ENCODE measurements at regions not wholly inside any gene's neighbourhood (a gene's known extent, or its start where the extent isn't known, plus 50 kb on each side); places are given as distances from the start of the nearest gene placed in this dataset.

GRCh38 chr13:80850771-80851170, 509.8 kb upstream of the SPRY2 start:
- no peaks in the 10 kb centered on the region for H3K27me3 ChIP-seq (replicated peaks in 1 of 2; ENCODE audit: control insufficient read depth in 2 of 2, insufficient read depth in 2 of 2, low read length in 1 of 2)
- BruUV-seq (replicated peaks): no TSS peak
- no peak overlapping the region for H3K27ac ChIP-seq (ENCODE audit: control insufficient read depth, insufficient read depth)
- H3K36me3 ChIP-seq (ENCODE audit: control insufficient read depth in 2 of 2, insufficient read depth in 2 of 2, low read length in 1 of 2): no peaks in the 10 kb centered on the region
- in situ Hi-C loops (cut with MboI): no loop called here
- FAIRE-seq (no peak), ATAC-seq (no peak), DNase-seq (ENCODE audit: low read depth, low spot score) (no peak)
- no peak overlapping the region for H3K4me2 ChIP-seq (ENCODE audit: control insufficient read depth, insufficient read depth)
- intact Hi-C loops (cut with micrococcal nuclease; ENCODE audit: unreplicated experiment): no loop called here
- no peaks in the 10 kb centered on the region for H4K20me1 ChIP-seq (ENCODE audit: control insufficient read depth, insufficient read depth)
- ChIA-PET RAD21 (ENCODE audit: unreplicated experiment) (no interaction called here), CTCF (interaction anchor here (1.6 kb wide), 1 partner anchor 14 kb away, joined by 5 read pairs; no protein-coding TSS in a partner anchor), POLR2A (interaction anchor here (1.6 kb wide), 1 partner anchor 10 kb away, joined by 4 read pairs; no protein-coding TSS in a partner anchor), SMC1A (ENCODE audit: uncharacterized antibody, unreplicated experiment) (interaction anchor here (0.9 to 1.2 kb wide), 3 partner anchors 14 to 445 kb away, joined by 3 read pairs; no protein-coding TSS in a partner anchor)
- no peaks in the 10 kb centered on the region for H3K4me1 ChIP-seq (ENCODE audit: control insufficient read depth, insufficient read depth, low read length)
- no peaks in the 10 kb centered on the region for H3K79me2 ChIP-seq (ENCODE audit: control insufficient read depth, insufficient read depth, low read length)
- no peak overlapping the region for H2AFZ ChIP-seq (ENCODE audit: control insufficient read depth, low read depth, low read length)
- 45% methylated on average over 2 of the region's 2 CpGs for WGBS (ENCODE audit: insufficient coverage, insufficient replicate concordance, low lambda C conversion rate, missing lambda C conversion rate)
- H3K9ac ChIP-seq (ENCODE audit: control insufficient read depth, insufficient read depth, low read length): no peak overlapping the region
- no peaks in the 10 kb centered on the region for H3K9me3 ChIP-seq (replicated peaks; ENCODE audit: control insufficient read depth, insufficient read depth, low read length)
- TF ChIP-seq, protein P1, sequence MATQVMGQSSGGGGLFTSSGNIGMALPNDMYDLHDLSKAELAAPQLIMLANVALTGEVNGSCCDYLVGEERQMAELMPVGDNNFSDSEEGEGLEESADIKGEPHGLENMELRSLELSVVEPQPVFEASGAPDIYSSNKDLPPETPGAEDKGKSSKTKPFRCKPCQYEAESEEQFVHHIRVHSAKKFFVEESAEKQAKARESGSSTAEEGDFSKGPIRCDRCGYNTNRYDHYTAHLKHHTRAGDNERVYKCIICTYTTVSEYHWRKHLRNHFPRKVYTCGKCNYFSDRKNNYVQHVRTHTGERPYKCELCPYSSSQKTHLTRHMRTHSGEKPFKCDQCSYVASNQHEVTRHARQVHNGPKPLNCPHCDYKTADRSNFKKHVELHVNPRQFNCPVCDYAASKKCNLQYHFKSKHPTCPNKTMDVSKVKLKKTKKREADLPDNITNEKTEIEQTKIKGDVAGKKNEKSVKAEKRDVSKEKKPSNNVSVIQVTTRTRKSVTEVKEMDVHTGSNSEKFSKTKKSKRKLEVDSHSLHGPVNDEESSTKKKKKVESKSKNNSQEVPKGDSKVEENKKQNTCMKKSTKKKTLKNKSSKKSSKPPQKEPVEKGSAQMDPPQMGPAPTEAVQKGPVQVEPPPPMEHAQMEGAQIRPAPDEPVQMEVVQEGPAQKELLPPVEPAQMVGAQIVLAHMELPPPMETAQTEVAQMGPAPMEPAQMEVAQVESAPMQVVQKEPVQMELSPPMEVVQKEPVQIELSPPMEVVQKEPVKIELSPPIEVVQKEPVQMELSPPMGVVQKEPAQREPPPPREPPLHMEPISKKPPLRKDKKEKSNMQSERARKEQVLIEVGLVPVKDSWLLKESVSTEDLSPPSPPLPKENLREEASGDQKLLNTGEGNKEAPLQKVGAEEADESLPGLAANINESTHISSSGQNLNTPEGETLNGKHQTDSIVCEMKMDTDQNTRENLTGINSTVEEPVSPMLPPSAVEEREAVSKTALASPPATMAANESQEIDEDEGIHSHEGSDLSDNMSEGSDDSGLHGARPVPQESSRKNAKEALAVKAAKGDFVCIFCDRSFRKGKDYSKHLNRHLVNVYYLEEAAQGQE (IDR thresholded peaks at IDR 0.05; ENCODE audit: low read depth, low read length): no peak
- no peak for TF ChIP-seq DPF2 (IDR thresholded peaks at IDR 0.05)
- no peak for TF ChIP-seq POLR2A (IDR thresholded peaks at IDR 0.05; ENCODE audit: low read depth, low read length)
- TF ChIP-seq BRCA1 (IDR thresholded peaks at IDR 0.05; ENCODE audit: low read depth, low read length): no peak
- TF ChIP-seq ZNF217 (IDR thresholded peaks at IDR 0.05): no peak
- TF ChIP-seq CBX3 (IDR thresholded peaks at IDR 0.05; ENCODE audit: borderline replicate concordance, low read depth): no peak
- TF ChIP-seq SUPT20H (IDR thresholded peaks at IDR 0.05; ENCODE audit: borderline replicate concordance, control insufficient read depth, low read depth, low read length): no peak
- no peak for TF ChIP-seq HDGF (IDR thresholded peaks at IDR 0.05)
- H3K4me3 ChIP-seq: no peak overlapping the region

All from GM12878 (cell line).